Heart right ventricle (tissue), 16 donors: ENCODE measurements at regions not wholly inside any gene's neighbourhood (a gene's known extent, or its start where the extent isn't known, plus 50 kb on each side); places are given as distances from the start of the nearest gene placed in this dataset.

Source experiments
- ATAC-seq, 8 donors: fragments of 200-7000 bp; cut with Tn5 transposase; one replicate each; pipeline ENCODE4 v1.9.1; 2020; ENCODE audit warnings: mild to moderate bottlenecking in 8 of 8, moderate library complexity in 8 of 8, moderate number of reproducible peaks in 1 of 8
- DNase-seq, 2 donors: peaks; one replicate each; pipeline ENCODE4 v3.0.0-alpha.2; 2020
- H3K27ac ChIP-seq, 10 donors: fragments of 200-600 bp; sonication (generic) in 2 of 10; one replicate each; pipeline versions ENCODE4 v1.5.0 to v1.8.0; 2020 to 2022; ENCODE audit warnings: mild to moderate bottlenecking in 3 of 10
- H3K27me3 ChIP-seq, 7 donors: fragments of 200-600 bp; one replicate each; pipeline ENCODE4 v1.8.0; 2021 to 2022; ENCODE audit warnings: mild to moderate bottlenecking in 2 of 7
- H3K36me3 ChIP-seq, 9 donors: fragments of 200-600 bp; sonication (generic) in 1 of 9; one replicate each; pipeline versions ENCODE4 v1.5.0 to v1.8.0; 2020 to 2022; ENCODE audit warnings: mild to moderate bottlenecking in 2 of 9
- H3K4me1 ChIP-seq, 9 donors: fragments of 200-600 bp; sonication (generic) in 1 of 9; one replicate each; pipeline versions ENCODE4 v1.5.0 to v1.8.0; 2020 to 2022; ENCODE audit warnings: mild to moderate bottlenecking in 4 of 9
- H3K4me3 ChIP-seq, 10 donors: fragments of 200-600 bp; sonication (generic) in 2 of 10; one replicate each; pipeline versions ENCODE4 v1.5.0 to v1.8.0; 2020 to 2022; ENCODE audit warnings: mild to moderate bottlenecking in 7 of 10, moderate library complexity in 2 of 10
- H3K9me3 ChIP-seq, 11 donors: fragments of 200-600 bp in 10 of 11; sonication (generic) in 2 of 11; one replicate each; pipeline versions ENCODE4 v1.5.0 to v1.8.0; 2013 to 2022; ENCODE audit warnings: mild to moderate bottlenecking in 2 of 11, control low read depth in 1 of 11, moderate library complexity in 1 of 11
- CTCF ChIP-seq, 9 donors: fragments of 200-600 bp; sonication (generic) in 2 of 9; IDR thresholded peaks; one replicate each; pipeline versions ENCODE4 v1.5.0 to v1.8.0; 2021 to 2022; ENCODE audit warnings: antibody characterized with exemption in 9 of 9, mild to moderate bottlenecking in 5 of 9, moderate library complexity in 1 of 9
- WGBS, 2 donors: extraction: QIAGEN DNeasy Blood & Tissue Kit; methylation state at CpG; one replicate each; pipeline ENCODE4 v1.1.7; 2013; ENCODE audit warnings: inconsistent platforms in 1 of 2; 5-methylcytosine and 5-hydroxymethylcytosine counted together
- intact Hi-C, 10 donors: fragments of 100-400 bp; cut with DNase I; formaldehyde crosslinking; loops; one replicate each; pipeline versions ENCODE4 v1.11.1 to v1.14.2; 2022
- donor health status: Arrhythmogenic right ventricular cardiomyopathy.
- donor health status: ischemic (EF 13 %, LVEDD 7.1; RV severe dilation, severe dysfunction).
- donor health status: healthy with polysubstance abuse.
- donor health status: DM: no; HTN: yes; CAD: no.
- donor health status: DM: no; HTN: no; CAD: no.
- donor health status: ischemic (EF 25% LVEDD 6.9; RV normal size, moderate dysfunction).
- donor health status: ischemic (EF 25% LVEDD 5.7; RV mildly dilated, moderate dysfunction).
- donor health status: healthy.
- donor health status: DM: yes; HTN: yes; CAD: no.
- donor health status: Ischemic cardiomyopathy.
- donor health status: ischemic (EF 35%, LVEDD 5.7; RV mildly dilated, moderate dysfunction).
- donor health status: nonischemic (EF 11% LVEDD 7.7; RV severe dilation, severe dysfunction).
- donor health status: DM: yes; HTN: yes; CAD: no.
- donor health status: PGD.
- donor health status: ischemic (EF 29% LVEDD 5.4; RV normal size, mild dysfunction).
- donor health status: nonischemic (EF 23%, LVEDD 6.1; RV moderate dilation, normal function).

DNA sequence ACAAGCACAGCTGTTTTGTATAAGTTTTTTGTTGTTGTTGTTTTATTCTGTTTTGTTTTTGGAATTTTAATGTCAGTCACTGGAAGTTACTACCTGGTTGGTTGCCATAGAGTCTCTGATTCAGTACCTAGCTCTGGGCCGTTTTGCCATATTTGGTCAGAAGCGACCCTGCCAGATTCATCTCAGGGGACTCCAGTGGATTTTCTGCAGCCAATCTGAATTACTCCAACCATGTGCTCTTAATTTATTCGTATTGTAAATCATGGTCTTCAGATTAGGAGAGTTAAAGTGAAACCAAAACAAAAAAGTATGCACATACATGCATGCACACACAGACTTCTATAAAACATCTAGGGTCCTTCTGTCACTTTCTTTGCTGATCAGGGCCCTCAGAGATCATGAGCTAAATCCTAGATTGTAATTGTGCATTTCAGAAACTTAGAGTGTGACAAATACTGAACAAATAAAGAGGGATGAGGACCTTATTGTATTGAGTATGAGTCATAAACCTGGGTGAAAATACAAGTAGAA, 317.4 kb upstream of the UBE2E3 start:
- no peak for TF ChIP-seq CTCF (IDR thresholded peaks at IDR 0.05)
- intact Hi-C loops: no loop called here
- no peak for ATAC-seq
- no peaks in the 10 kb centered on the region for H3K36me3 ChIP-seq
- 53 to 66% methylated on average over 3 of the region's 3 CpGs for WGBS, 2 donors
- no peak for DNase-seq
- H3K4me3 ChIP-seq: no peak overlapping the region
- H3K27me3 ChIP-seq: peaks cover 0 to 6% (median 0%) of the 10 kb centered on the region in 7 donors
- no peak overlapping the region for H3K27ac ChIP-seq
- no peaks in the 10 kb centered on the region for H3K9me3 ChIP-seq
- H3K4me1 ChIP-seq: no peaks in the 10 kb centered on the region

GRCh38 chr2:180662521-180662920, 317.9 kb upstream of the UBE2E3 start:
- no peaks in the 10 kb centered on the region for H3K36me3 ChIP-seq
- no peak overlapping the region for H3K27ac ChIP-seq
- 61 to 67% methylated on average over 1 of the region's 1 CpG for WGBS, 2 donors
- DNase-seq (no peak), ATAC-seq (no peak)
- H3K4me1 ChIP-seq: no peaks in the 10 kb centered on the region
- peaks cover 0 to 6% (median 0%) of the 10 kb centered on the region in 7 donors for H3K27me3 ChIP-seq
- H3K4me3 ChIP-seq: no peak overlapping the region
- no peaks in the 10 kb centered on the region for H3K9me3 ChIP-seq
- TF ChIP-seq CTCF (IDR thresholded peaks at IDR 0.05): no peak
- intact Hi-C loops: no loop called here

DNA sequence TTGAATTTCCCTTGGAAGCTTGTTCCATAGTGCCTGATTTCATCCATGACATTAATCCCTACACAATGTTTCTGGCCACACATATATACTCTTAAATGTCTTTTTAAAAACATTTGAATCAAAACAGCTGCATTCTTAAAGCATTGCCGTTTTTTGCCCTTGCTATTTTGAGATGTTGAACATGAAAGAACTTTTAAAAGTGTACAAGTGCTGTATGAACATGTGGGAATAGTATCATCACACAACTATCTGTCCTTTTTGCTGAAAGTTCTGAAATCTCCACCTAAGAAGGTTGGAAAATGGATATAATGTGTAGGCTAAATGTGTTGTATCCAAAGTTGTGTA, 318.7 kb upstream of the UBE2E3 start:
- Histone ChIP-seq H3K9me3 (no peaks in the 10 kb centered on the region), H3K4me1 (no peaks in the 10 kb centered on the region), H3K27ac (no peak overlapping the region), H3K4me3 (no peak overlapping the region), H3K27me3 (peaks cover 0 to 6% (median 0%) of the 10 kb centered on the region in 7 donors), H3K36me3 (no peaks in the 10 kb centered on the region)
- no peak for TF ChIP-seq CTCF (IDR thresholded peaks at IDR 0.05)
- 59 to 75% methylated on average over 1 of the region's 1 CpG for WGBS, 2 donors
- intact Hi-C loops: no loop called here
- DNase-seq: no peak
- no peak for ATAC-seq

- no peak for DNase-seq
- H3K36me3 ChIP-seq: no peaks in the 10 kb centered on the region
- intact Hi-C loops: no loop called here
- no peaks in the 10 kb centered on the region for H3K4me1 ChIP-seq
- peaks cover 0 to 6% (median 0%) of the 10 kb centered on the region in 7 donors for H3K27me3 ChIP-seq
- no peaks in the 10 kb centered on the region for H3K9me3 ChIP-seq
- WGBS, 2 donors: 85 to 90% methylated on average over 5 of the region's 5 CpGs
- H3K4me3 ChIP-seq: no peak overlapping the region
- ATAC-seq: no peak
- H3K27ac ChIP-seq: no peak overlapping the region
- TF ChIP-seq CTCF (IDR thresholded peaks at IDR 0.05): no peak
Observed at GRCh38 chr2:180660881-180661685, 319.3 kb upstream of the UBE2E3 start.
